ENCODE measurements at regions not wholly inside any gene's neighbourhood (a gene's known extent, or its start where the extent isn't known, plus 50 kb on each side); places are given as distances from the start of the nearest gene placed in this dataset.

- Histone ChIP-seq H3K4me3 (ENCODE audit: low read length) (peak overlapping the region; percentile 22), H3K9me3 (ENCODE audit: control insufficient read depth, low read length) (peaks cover under 1% of the 10 kb centered on the region), H3K27ac (ENCODE audit: low read depth, low read length) (no peak overlapping the region), H3K27me3 (ENCODE audit: control insufficient read depth, insufficient read depth, low read length, poor library complexity, severe bottlenecking) (no peaks in the 10 kb centered on the region), H3K36me3 (ENCODE audit: control insufficient read depth, insufficient read depth, low read length) (no peaks in the 10 kb centered on the region), H3K9ac (ENCODE audit: extremely low read depth, low read length, poor library complexity, severe bottlenecking) (no peak overlapping the region), H3K4me1 (ENCODE audit: control insufficient read depth, insufficient read depth, low read length) (peaks cover 10% of the 10 kb centered on the region)
- no peak overlapping the region for H3K4me3 Mint-ChIP-seq
- peaks cover 18% of the 10 kb centered on the region for H3K4me1 Mint-ChIP-seq
- H3K9me3 Mint-ChIP-seq: peaks cover 3% of the 10 kb centered on the region
- DNase-seq: no peak
- no peak for TF ChIP-seq CTCF (conservative IDR thresholded peaks at IDR 0.05)
- WGBS, 2 experiments (ENCODE audit: insufficient coverage in 1 of 2, insufficient read length in 1 of 2): 45 to 58% methylated on average over 3 to 5 of the region's 5 CpGs
- H3K36me3 Mint-ChIP-seq (ENCODE audit: low read depth): no peaks in the 10 kb centered on the region
- peak overlapping the region; percentile 42 for H3K27ac Mint-ChIP-seq
- H3K27me3 Mint-ChIP-seq (ENCODE audit: insufficient read depth): peaks cover 5% of the 10 kb centered on the region
Observed at GRCh38 chr21:41594268-41594667, 86.3 kb upstream of the TMPRSS2 start.

GRCh38 chr21:41593760-41594138 is 85.8 kb upstream of the TMPRSS2 start:
- Histone ChIP-seq H3K9me3 (ENCODE audit: control insufficient read depth, low read length) (peaks cover 6% of the 10 kb centered on the region), H3K36me3 (ENCODE audit: control insufficient read depth, insufficient read depth, low read length) (no peaks in the 10 kb centered on the region), H3K4me3 (ENCODE audit: low read length) (peak overlapping the region; percentile 22), H3K4me1 (ENCODE audit: control insufficient read depth, insufficient read depth, low read length) (peaks cover 10% of the 10 kb centered on the region), H3K27ac (ENCODE audit: low read depth, low read length) (no peak overlapping the region), H3K27me3 (ENCODE audit: control insufficient read depth, insufficient read depth, low read length, poor library complexity, severe bottlenecking) (no peaks in the 10 kb centered on the region), H3K9ac (ENCODE audit: extremely low read depth, low read length, poor library complexity, severe bottlenecking) (no peak overlapping the region)
- Mint-ChIP-seq H3K27me3 (ENCODE audit: insufficient read depth) (peaks cover 5% of the 10 kb centered on the region), H3K4me3 (no peak overlapping the region), H3K9me3 (peaks cover 8% of the 10 kb centered on the region), H3K27ac (peak overlapping the region; percentile 42), H3K36me3 (ENCODE audit: low read depth) (no peaks in the 10 kb centered on the region), H3K4me1 (peaks cover 18% of the 10 kb centered on the region)
- 29 to 51% methylated on average over 3 to 4 of the region's 4 CpGs for WGBS, 2 experiments (ENCODE audit: insufficient coverage in 1 of 2, insufficient read length in 1 of 2)
- no peak for TF ChIP-seq CTCF (conservative IDR thresholded peaks at IDR 0.05)
- DNase-seq: no peak

- Histone ChIP-seq H3K27me3 (ENCODE audit: control insufficient read depth, insufficient read depth, low read length, poor library complexity, severe bottlenecking) (no peaks in the 10 kb centered on the region), H3K4me3 (ENCODE audit: low read length) (peak overlapping the region; percentile 22), H3K36me3 (ENCODE audit: control insufficient read depth, insufficient read depth, low read length) (no peaks in the 10 kb centered on the region), H3K27ac (ENCODE audit: low read depth, low read length) (no peak overlapping the region), H3K9ac (ENCODE audit: extremely low read depth, low read length, poor library complexity, severe bottlenecking) (no peak overlapping the region), H3K9me3 (ENCODE audit: control insufficient read depth, low read length) (peaks cover 7% of the 10 kb centered on the region), H3K4me1 (ENCODE audit: control insufficient read depth, insufficient read depth, low read length) (peaks cover 10% of the 10 kb centered on the region)
- WGBS, 2 experiments (ENCODE audit: insufficient coverage in 1 of 2, insufficient read length in 1 of 2): 83 to 87% methylated on average over 12 of the region's 12 CpGs
- Mint-ChIP-seq H3K4me1 (peaks cover 18% of the 10 kb centered on the region), H3K9me3 (peaks cover 12% of the 10 kb centered on the region), H3K27ac (no peak overlapping the region), H3K4me3 (no peak overlapping the region), H3K36me3 (ENCODE audit: low read depth) (no peaks in the 10 kb centered on the region), H3K27me3 (ENCODE audit: insufficient read depth) (peaks cover 5% of the 10 kb centered on the region)
- no peak for TF ChIP-seq CTCF (conservative IDR thresholded peaks at IDR 0.05)
- DNase-seq: no peak
Observed at GRCh38 chr21:41593051-41593759, 85.2 kb upstream of the TMPRSS2 start.
